ENCODE measurements at regions not wholly inside any gene's neighbourhood (a gene's known extent, or its start where the extent isn't known, plus 50 kb on each side); places are given as distances from the start of the nearest gene placed in this dataset.

DNA sequence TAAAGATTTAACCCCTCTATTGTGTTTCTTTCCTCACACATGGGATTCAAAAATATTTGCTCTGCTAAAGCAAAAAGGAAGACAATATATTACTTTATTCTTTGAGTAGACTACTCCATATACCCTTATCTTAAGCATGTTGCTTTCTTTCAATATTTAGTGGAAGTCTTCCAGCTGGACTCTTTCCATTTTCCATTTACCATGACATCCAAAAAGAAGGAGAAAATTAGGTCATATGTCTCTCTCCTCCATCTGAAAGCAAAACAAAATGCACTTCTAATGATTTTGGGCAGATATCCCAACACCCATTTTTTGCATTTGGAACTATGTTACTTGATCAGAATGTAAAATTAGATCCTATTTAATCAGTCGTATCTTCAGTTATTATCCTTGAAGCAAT lies 1336.5 kb downstream of the PCDH19 start (continued):
- TF ChIP-seq, protein P1, sequence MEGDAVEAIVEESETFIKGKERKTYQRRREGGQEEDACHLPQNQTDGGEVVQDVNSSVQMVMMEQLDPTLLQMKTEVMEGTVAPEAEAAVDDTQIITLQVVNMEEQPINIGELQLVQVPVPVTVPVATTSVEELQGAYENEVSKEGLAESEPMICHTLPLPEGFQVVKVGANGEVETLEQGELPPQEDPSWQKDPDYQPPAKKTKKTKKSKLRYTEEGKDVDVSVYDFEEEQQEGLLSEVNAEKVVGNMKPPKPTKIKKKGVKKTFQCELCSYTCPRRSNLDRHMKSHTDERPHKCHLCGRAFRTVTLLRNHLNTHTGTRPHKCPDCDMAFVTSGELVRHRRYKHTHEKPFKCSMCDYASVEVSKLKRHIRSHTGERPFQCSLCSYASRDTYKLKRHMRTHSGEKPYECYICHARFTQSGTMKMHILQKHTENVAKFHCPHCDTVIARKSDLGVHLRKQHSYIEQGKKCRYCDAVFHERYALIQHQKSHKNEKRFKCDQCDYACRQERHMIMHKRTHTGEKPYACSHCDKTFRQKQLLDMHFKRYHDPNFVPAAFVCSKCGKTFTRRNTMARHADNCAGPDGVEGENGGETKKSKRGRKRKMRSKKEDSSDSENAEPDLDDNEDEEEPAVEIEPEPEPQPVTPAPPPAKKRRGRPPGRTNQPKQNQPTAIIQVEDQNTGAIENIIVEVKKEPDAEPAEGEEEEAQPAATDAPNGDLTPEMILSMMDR (IDR thresholded peaks at IDR 0.05; ENCODE audit: control extremely low read depth in 1 of 3, insufficient read depth in 1 of 3, low read depth in 1 of 3, low read length in 3 of 3) = no peak
- TF ChIP-seq SAP30 (IDR thresholded peaks at IDR 0.05; ENCODE audit: insufficient read depth, insufficient replicate concordance, low read length) (no peak), EZH2 (IDR thresholded peaks at IDR 0.05; ENCODE audit: low read depth, low read length, severe bottlenecking) (no peak), BACH1 (IDR thresholded peaks at IDR 0.05; ENCODE audit: low read length) (no peak), SRF (IDR thresholded peaks at IDR 0.05; ENCODE audit: low read depth, low read length) (no peak)

Data from H1 (cell line).